ENCODE measurements at regions not wholly inside any gene's neighbourhood (a gene's known extent, or its start where the extent isn't known, plus 50 kb on each side); places are given as distances from the start of the nearest gene placed in this dataset.
"Not testable (repeated sequence)": the region's sequence is repeated elsewhere in the genome, so short reads cannot be mapped to it uniquely, and the experiment has no call there.

DNA sequence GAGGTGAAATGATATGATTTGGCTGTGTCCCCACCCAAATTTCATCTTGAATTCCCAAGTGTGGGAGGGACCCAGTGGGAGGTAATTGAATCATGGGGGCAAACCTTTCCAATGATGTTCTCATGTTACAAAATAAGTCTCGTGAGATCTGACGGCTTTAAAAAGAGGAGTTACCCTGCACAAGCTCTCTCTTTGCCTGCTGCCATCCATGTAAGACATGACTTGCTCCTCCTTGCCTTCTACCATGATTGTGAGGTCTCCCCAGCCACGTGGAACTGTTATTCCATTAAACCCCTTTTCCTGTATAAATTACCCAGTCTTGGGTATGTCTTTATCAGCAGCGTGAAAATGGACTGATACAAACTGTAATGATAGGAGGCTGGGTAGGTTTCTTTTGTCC is 145.1 kb downstream of the AKR1D1 start:
- not testable (repeated sequence) for DNase-seq

DNA sequence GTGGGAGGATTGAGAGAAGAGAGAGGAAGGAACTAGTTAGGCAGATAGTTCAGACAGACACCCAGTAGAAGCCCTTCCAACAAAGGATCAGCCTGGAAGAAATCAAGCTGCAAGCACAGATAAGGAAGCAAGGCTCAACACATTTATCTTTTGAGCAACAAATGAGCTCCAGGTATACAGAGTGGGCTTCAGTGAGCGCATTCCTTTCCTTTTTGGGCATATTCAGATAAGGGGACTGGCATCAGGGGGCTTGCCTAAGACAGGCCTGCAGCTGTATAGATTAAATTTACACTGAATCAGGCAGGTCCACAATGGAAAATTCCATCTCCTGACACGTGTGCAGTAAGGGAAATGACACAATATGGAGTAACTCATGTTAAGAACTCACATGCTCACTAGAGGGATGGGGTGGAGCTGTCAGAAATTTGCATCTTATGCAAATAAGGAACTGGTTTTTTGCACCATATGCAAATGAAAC is 147.2 kb downstream of the AKR1D1 start:
- no peak for DNase-seq

- no peak for DNase-seq
Measured at GRCh38 chr7:138226001-138226476, 149.8 kb downstream of the AKR1D1 start.

- no peak for DNase-seq
Measured at GRCh38 chr7:138226745-138227279, 150.6 kb downstream of the AKR1D1 start.

DNA sequence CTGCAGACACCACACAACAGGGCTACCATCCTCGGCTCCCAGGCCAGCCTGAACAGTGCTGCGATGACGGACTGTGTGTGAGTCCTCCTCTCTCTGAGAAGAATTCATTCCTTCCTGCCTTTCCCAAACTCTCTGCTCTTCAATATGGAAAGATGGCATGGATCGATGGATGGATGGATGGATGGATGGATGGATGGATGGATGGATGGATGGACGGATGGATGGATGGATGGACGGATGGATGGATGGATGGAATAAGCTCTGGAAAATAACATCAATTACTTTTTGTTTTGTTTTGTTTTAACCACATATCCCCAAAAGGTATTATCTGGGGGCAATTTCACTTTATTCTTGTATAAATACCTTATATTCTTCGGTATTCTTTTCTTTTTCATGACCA is 151.9 kb downstream of the AKR1D1 start:
- no peak for DNase-seq

DNA sequence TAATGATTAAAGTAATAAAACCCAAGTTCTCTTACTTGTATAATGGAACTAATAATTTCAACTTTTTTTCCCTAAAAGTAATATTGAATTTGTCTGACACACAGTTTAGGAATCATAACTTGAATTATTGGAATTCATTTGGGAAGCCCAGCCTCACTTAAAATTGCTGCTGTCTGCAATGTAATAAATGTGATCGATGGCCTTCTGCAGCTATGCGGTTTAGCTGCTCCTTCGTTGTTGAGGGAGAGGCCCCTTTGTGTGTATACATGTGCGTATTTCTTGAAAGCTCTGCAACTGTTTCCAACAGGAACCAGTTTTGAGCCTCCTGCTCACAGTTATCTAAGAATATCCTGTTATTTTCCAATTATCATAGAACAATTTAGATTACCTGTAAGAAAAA is 152.5 kb downstream of the AKR1D1 start:
- DNase-seq = no peak

DNA sequence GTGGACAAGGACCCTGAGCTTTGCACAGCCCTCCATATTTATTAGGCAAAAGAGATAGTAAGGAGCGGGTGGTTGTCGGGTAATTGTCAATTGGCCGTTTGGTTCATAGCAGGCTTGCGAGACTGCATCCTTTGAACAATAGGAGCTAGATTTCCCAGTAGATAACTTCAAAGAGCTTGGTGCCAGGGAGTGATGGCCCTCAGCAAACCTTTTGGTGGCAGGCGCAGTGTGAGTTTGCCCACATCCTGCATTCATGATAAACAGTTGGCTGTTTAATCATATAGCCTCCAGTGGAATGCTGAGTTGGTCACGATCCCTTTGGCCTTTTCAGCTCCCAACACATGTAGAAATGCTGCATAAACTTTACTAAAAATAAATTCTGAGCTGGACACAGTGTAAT is 156.9 kb downstream of the AKR1D1 start:
- no peak for DNase-seq

DNA sequence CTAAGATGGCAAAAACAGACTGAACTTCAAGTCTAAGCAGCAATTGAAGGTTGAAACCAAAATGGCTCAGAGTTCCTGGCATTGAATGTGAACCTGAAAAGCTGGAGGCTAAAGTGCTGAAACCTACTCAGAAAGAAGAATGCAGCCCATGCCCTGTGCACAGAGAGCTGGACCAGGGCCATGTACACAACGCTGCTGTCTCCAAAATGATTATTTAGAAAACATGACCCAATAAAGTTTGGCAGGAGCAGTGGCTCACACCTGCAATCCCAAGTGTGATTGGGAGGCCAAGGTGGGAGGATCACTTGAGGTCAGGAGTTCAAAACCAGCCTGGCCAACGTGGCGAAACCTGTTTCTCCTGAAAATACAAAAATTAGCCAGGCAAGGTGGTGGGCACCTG is 158.9 kb downstream of the AKR1D1 start:
- no peak for DNase-seq

GRCh38 chr7:138237995-138238394 is 161.7 kb downstream of the AKR1D1 start:
- DNase-seq = no peak

DNA sequence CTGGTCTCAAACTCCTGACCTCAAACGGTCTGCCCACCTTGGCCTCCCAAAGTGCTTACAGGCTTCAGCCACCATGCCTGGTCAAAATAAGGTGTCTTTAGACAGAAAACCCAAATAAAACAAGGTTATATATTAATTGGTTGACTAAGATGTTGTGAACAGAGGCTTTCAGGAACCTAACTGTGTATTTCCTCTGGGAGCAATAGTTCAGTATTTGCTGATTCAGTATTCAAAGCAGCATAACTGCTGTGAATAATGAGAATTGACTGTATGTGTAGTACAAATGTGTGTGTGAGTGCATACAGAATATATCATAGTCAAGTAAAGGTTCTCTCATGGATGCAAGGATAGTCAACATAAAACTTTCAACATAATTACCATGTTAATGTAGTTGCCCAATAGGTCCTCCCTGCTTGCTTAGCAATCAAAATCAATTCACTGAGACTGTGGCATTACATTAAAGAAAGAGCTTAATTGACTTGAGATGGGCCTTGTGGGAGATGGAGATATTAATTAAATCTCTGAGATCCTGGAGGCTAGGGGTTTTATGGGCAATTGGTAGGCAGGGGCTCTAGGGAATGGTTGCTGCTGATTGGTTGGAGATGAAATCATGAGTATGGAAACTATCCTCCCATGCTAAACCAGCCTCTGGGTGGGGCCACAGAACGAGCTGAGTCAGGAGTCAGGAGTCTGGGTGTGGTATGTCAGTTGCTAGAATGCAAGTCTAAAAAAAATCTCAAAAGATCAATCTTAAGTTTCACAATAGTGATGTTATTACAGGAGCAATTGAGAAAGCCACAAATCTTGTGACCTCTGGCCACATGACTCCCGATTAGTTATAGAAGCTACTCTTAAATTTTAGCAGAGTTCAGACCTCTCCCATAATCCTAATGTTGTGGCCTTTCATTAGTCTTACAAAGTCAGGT is 162.7 kb downstream of the AKR1D1 start:
- DNase-seq = no peak

DNA sequence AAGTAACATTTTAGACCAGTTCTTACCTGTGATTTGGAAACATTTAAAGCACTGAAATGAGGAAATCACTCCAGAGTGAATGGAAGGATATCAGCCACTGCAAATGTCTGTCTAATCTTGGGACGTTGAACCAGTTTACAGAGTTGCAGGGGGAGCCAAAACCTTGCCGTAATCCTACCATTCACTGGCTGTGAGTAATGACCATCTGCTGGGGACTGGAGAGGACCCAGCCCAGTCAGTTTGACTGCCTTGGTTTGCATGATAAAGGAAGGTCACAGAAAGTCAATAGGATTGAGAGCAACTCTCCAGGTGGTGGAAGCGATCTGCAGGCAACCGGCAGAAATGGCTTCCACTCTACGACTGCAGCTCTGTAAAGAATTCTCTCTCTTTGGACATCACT is 167.2 kb downstream of the AKR1D1 start:
- DNase-seq = peak; percentile 99

DNA sequence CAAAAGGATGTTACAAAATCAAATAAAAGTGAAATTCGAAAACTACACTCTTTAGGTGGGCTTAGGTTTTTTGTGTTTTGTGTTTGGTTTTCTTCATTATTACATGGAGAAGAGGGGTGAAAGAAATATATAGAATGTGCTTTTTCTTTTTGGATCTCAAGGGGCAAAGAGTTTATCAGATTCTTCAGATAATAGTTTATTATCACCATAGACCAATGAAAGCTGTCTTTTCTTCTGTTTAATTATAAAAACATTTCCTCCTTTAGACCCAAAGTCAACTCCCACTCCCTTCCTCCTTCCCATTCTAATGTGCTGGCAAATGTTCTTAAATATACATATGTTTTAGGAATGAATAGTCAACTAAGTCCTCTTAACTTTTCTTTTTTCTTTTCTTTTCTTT is 167.6 kb downstream of the AKR1D1 start:
- peak; percentile 44 for DNase-seq

- no peak for DNase-seq
Measured at GRCh38 chr7:138244606-138245005, 168.3 kb downstream of the AKR1D1 start.

DNA sequence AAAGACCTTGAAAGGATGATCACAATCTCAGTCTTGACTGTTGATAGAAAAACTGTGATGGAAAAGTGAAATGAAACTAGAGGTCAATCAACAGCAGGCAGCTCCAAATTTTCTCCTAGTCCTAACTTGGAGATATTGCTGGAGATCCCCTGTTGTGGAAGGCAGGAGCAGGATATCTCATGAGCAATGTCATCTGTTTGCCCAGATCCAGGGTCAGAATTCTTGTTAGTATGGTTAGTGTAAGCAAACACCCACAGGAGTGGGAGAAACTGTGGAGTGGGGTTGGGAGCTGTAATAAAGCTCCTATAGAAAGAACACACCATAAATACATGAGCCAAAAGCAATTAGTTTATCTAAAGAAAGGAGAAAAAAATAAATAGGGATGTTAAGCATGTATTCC is 169.0 kb downstream of the AKR1D1 start:
- DNase-seq = peak; percentile 40

GRCh38 chr7:138245682-138246081 is 169.4 kb downstream of the AKR1D1 start:
- DNase-seq = peak; percentile 70

- no peak for DNase-seq
Measured at GRCh38 chr7:138246428-138246827, 170.2 kb downstream of the AKR1D1 start.

- no peak for DNase-seq
Measured at GRCh38 chr7:138247081-138247480, 170.8 kb downstream of the AKR1D1 start.

- DNase-seq = no peak
Measured at GRCh38 chr7:138247568-138248333, 171.5 kb downstream of the AKR1D1 start.

GRCh38 chr7:138248609-138249008 is 172.3 kb downstream of the AKR1D1 start:
- DNase-seq = no peak

DNA sequence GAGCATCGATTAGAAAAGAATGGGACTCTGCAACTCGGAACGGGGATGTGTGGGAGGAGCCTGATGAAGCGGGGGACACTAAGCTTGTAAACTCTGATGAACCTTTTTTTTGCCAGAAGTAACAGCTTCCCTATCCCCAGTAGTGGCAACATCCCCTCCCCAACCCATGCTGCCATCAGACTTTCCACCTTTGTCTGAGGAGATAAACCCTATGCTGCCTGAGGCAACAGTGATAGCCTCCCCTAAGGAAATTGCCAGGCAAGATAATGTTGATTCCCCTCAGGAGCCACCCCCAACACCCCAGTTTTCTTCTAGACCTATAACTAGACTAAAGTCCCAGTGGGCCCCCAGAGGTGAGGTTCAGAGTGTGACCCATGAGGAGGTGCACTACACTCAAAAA is 173.7 kb downstream of the AKR1D1 start:
- no peak for DNase-seq

- DNase-seq = not testable (repeated sequence)
Measured at GRCh38 chr7:138252666-138253065, 176.4 kb downstream of the AKR1D1 start.

- no peak for DNase-seq
Measured at GRCh38 chr7:138254444-138254843, 178.2 kb downstream of the AKR1D1 start.

GRCh38 chr7:138257459-138258196 is 181.4 kb downstream of the AKR1D1 start:
- DNase-seq = no peak

All from DMS53 (cell line).